ENCODE measurements at regions not wholly inside any gene's neighbourhood (a gene's known extent, or its start where the extent isn't known, plus 50 kb on each side); places are given as distances from the start of the nearest gene placed in this dataset.

DNA sequence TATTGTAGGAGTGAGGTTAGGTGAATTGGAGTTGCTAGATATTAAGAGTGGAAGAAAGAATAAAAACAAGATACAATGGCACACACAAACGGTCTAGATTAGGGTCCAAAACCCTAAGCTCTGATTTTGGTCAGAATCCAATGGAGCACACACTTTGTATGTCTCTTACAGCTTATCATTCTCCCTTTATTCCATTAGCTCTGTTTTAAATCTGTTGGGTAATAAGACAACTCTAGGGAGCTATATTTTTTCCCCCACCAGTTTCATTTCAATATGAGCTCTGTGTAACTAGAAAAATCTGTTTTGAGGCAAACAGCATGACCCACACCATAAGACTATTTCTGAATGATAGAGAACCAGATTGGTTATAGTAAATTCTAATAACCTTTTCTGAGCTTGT is 465.6 kb downstream of the ADGRL2 start:
- TF ChIP-seq, protein P1, sequence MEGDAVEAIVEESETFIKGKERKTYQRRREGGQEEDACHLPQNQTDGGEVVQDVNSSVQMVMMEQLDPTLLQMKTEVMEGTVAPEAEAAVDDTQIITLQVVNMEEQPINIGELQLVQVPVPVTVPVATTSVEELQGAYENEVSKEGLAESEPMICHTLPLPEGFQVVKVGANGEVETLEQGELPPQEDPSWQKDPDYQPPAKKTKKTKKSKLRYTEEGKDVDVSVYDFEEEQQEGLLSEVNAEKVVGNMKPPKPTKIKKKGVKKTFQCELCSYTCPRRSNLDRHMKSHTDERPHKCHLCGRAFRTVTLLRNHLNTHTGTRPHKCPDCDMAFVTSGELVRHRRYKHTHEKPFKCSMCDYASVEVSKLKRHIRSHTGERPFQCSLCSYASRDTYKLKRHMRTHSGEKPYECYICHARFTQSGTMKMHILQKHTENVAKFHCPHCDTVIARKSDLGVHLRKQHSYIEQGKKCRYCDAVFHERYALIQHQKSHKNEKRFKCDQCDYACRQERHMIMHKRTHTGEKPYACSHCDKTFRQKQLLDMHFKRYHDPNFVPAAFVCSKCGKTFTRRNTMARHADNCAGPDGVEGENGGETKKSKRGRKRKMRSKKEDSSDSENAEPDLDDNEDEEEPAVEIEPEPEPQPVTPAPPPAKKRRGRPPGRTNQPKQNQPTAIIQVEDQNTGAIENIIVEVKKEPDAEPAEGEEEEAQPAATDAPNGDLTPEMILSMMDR (IDR thresholded peaks at IDR 0.05), result no peak
- no peak for TF ChIP-seq EZH2 (IDR thresholded peaks at IDR 0.05)
